Gastrocnemius medialis (tissue), 4 donors: ENCODE measurements at regions not wholly inside any gene's neighbourhood (a gene's known extent, or its start where the extent isn't known, plus 50 kb on each side); places are given as distances from the start of the nearest gene placed in this dataset.

ENCODE experiments used
- ATAC-seq, 2 donors: fragments of 150-250 bp; one replicate each; pipeline ENCODE4 v1.9.1; 2016
- DNase-seq, 2 donors: peaks; one replicate each; pipeline ENCODE4 v3.0.0-alpha.2; 2019
- H3K27ac ChIP-seq, 4 donors: fragments of 200-600 bp; sonication (generic); 1 replicate in 1 of 4; 2 replicates in 3 of 4; pipeline ENCODE4 v1.5.1; 2016 to 2018; ENCODE audit warnings: mild to moderate bottlenecking in 2 of 4, moderate library complexity in 1 of 4
- H3K27me3 ChIP-seq, 3 donors: fragments of 200-600 bp; sonication (generic) in 2 of 3; 1 replicate in 1 of 3; 2 replicates in 2 of 3; pipeline versions ENCODE4 v1.5.1 to v1.6.0; 2016 to 2019; ENCODE audit warnings: mild to moderate bottlenecking in 1 of 3, moderate library complexity in 1 of 3
- H3K36me3 ChIP-seq, 2 donors: fragments of 200-600 bp; sonication (generic) in 1 of 2; one replicate each; pipeline ENCODE4 v1.5.1; 2017 to 2018
- H3K4me1 ChIP-seq, 2 donors: fragments of 200-600 bp; sonication (generic) in 1 of 2; one replicate each; pipeline ENCODE4 v1.5.1; 2016 to 2017; ENCODE audit warnings: mild to moderate bottlenecking in 2 of 2
- H3K4me3 ChIP-seq, 4 donors: fragments of 200-600 bp; sonication (generic) in 3 of 4; 1 replicate in 1 of 4; 2 replicates in 3 of 4; pipeline ENCODE4 v1.5.1; 2016 to 2019; ENCODE audit warnings: mild to moderate bottlenecking in 2 of 4
- H3K9me3 ChIP-seq, 3 donors: fragments of 200-600 bp; sonication (generic) in 2 of 3; 1 replicate in 1 of 3; 2 replicates in 2 of 3; pipeline ENCODE4 v1.5.1; 2016 to 2019
- POLR2A ChIP-seq, 2 donors: fragments of 450-650 bp; IDR thresholded peaks; one replicate each; pipeline ENCODE4 v1.6.1; 2017; ENCODE audit warnings: antibody characterized with exemption in 2 of 2, mild to moderate bottlenecking in 2 of 2, moderate library complexity in 2 of 2
- in situ Hi-C, 4 donors: fragments of 200-750 bp; cut with MboI; loops; one replicate each; pipeline versions ENCODE4 v1.15.0 to v1.8.0; 2017; ENCODE audit warnings: low sequenced_read_pairs in 4 of 4
- intact Hi-C: fragments of 100-400 bp; cut with DNase I; formaldehyde crosslinking; loops from one replicate; pipeline ENCODE4 v1.15.1; 2023; ENCODE audit warnings: low total_unique reads
- TF ChIP-seq, protein P1 (sequence below), 5 experiments: fragments of 450-650 bp in 3 of 5; fragments of 200-600 bp in 2 of 5; sonication (generic) in 2 of 5; IDR thresholded peaks in 4 of 5; conservative IDR thresholded peaks in 1 of 5; 1 replicate in 4 of 5; 2 replicates in 1 of 5; pipeline ENCODE4 v1.5.1; 2016 to 2019; ENCODE audit warnings: antibody characterized with exemption in 5 of 5, mild to moderate bottlenecking in 3 of 5, moderate library complexity in 3 of 5

- Histone ChIP-seq H3K27ac (no peak overlapping the region), H3K36me3 (no peaks in the 10 kb centered on the region), H3K27me3 (no peaks in the 10 kb centered on the region), H3K4me1 (no peaks in the 10 kb centered on the region), H3K4me3 (no peak overlapping the region), H3K9me3 (no peaks in the 10 kb centered on the region)
- intact Hi-C loops (no loop called here), in situ Hi-C loops (no loop called here)
- DNase-seq (no peak), ATAC-seq (no peak)
- no peak for TF ChIP-seq POLR2A (IDR thresholded peaks at IDR 0.05)
- TF ChIP-seq, protein P1, sequence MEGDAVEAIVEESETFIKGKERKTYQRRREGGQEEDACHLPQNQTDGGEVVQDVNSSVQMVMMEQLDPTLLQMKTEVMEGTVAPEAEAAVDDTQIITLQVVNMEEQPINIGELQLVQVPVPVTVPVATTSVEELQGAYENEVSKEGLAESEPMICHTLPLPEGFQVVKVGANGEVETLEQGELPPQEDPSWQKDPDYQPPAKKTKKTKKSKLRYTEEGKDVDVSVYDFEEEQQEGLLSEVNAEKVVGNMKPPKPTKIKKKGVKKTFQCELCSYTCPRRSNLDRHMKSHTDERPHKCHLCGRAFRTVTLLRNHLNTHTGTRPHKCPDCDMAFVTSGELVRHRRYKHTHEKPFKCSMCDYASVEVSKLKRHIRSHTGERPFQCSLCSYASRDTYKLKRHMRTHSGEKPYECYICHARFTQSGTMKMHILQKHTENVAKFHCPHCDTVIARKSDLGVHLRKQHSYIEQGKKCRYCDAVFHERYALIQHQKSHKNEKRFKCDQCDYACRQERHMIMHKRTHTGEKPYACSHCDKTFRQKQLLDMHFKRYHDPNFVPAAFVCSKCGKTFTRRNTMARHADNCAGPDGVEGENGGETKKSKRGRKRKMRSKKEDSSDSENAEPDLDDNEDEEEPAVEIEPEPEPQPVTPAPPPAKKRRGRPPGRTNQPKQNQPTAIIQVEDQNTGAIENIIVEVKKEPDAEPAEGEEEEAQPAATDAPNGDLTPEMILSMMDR (IDR thresholded peaks at IDR 0.05 in 4 of 5, conservative IDR thresholded peaks at IDR 0.05 in 1 of 5) = no peak
Observed at GRCh38 chr20:36102306-36102705, 52.2 kb upstream of the EPB41L1 start.

- Histone ChIP-seq H3K9me3 (no peaks in the 10 kb centered on the region), H3K36me3 (no peaks in the 10 kb centered on the region), H3K4me3 (no peak overlapping the region), H3K4me1 (no peaks in the 10 kb centered on the region), H3K27me3 (no peaks in the 10 kb centered on the region), H3K27ac (no peak overlapping the region)
- intact Hi-C loops = no loop called here
- DNase-seq = no peak
- no peak for ATAC-seq
- in situ Hi-C loops = no loop called here
- TF ChIP-seq, protein P1 (IDR thresholded peaks at IDR 0.05 in 4 of 5, conservative IDR thresholded peaks at IDR 0.05 in 1 of 5) = no peak
- no peak for TF ChIP-seq POLR2A (IDR thresholded peaks at IDR 0.05)
Observed at GRCh38 chr20:36102809-36103596, 51.5 kb upstream of the EPB41L1 start.

DNA sequence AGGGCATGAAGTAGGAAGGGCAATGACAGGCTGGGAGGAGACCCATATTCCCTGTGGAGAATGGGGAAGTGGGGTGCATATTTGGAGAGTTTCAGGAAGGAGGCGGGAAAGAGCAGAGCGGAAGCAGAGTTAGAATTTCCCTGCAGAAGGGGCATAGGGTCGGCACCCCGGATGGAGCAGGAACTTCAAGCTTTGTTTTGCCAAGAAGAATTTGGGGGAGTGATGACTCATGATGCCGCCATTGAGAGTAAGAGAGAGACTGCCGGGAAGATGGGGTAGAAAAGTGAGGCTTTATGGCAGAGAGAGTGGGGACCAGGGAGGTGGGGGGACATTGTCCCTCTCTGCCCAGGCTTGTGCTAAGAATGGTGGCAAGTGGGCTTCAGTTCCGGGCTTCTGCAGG, 50.3 kb upstream of the EPB41L1 start:
- H3K9me3 ChIP-seq = no peaks in the 10 kb centered on the region
- H3K4me1 ChIP-seq = no peaks in the 10 kb centered on the region
- H3K36me3 ChIP-seq = no peaks in the 10 kb centered on the region
- intact Hi-C loops (no loop called here), in situ Hi-C loops (no loop called here)
- TF ChIP-seq POLR2A (IDR thresholded peaks at IDR 0.05) = no peak
- TF ChIP-seq, protein P1 (IDR thresholded peaks at IDR 0.05 in 4 of 5, conservative IDR thresholded peaks at IDR 0.05 in 1 of 5) = no peak
- DNase-seq = no peak
- no peaks in the 10 kb centered on the region for H3K27me3 ChIP-seq
- H3K4me3 ChIP-seq = no peak overlapping the region
- ATAC-seq = no peak
- H3K27ac ChIP-seq = no peak overlapping the region
